CD4-positive, alpha-beta T cell (primary cell): ENCODE measurements at regions not wholly inside any gene's neighbourhood (a gene's known extent, or its start where the extent isn't known, plus 50 kb on each side); places are given as distances from the start of the nearest gene placed in this dataset.
"Not testable (repeated sequence)": the region's sequence is repeated elsewhere in the genome, so short reads cannot be mapped to it uniquely, and the experiment has no call there.

Source experiments
- ATAC-seq: fragments of 200-7000 bp; cut with Tn5 transposase; one replicate; pipeline ENCODE4 v1.10.0; 2022; ENCODE audit warnings: mild to moderate bottlenecking; ENCODE audit not compliant: poor library complexity
- CTCF ChIA-PET: fragments of 350-600 bp; sonication (Branson Sonifier 250); formaldehyde crosslinking; loops from one replicate; lab custom pipeline; 2021; ENCODE audit warnings: antibody characterized with exemption, inconsistent platforms; lab: Charles Lee
- POLR2A ChIA-PET: fragments of 350-600 bp; sonication (Branson Sonifier 250); formaldehyde crosslinking; loops from one replicate; lab custom pipeline; 2021; ENCODE audit warnings: antibody characterized with exemption, inconsistent platforms; lab: Charles Lee
- DNase-seq, 14 experiments: peaks; one replicate each; pipeline ENCODE4 v3.0.0-alpha.2; 2013 to 2020; ENCODE audit warnings: mixed read lengths in 2 of 14
- H3K27ac ChIP-seq, 2 donors: one replicate each; pipeline versions ENCODE4 v1.5.1 to v1.7.0; 2013; ENCODE audit warnings: low read length in 2 of 2, low read depth in 1 of 2, mild to moderate bottlenecking in 1 of 2
- H3K27me3 ChIP-seq, 2 experiments: 1 replicate in 1 of 2; 2 replicates in 1 of 2; pipeline versions ENCODE4 v1.6.1 to v1.7.0; 2013; ENCODE audit warnings: low read length in 2 of 2, control low read depth in 1 of 2, mild to moderate bottlenecking in 1 of 2, moderate library complexity in 1 of 2; ENCODE audit not compliant: insufficient read depth in 2 of 2, control insufficient read depth in 1 of 2
- H3K36me3 ChIP-seq: one replicate; pipeline ENCODE4 v1.6.1; 2013; ENCODE audit warnings: low read length, control low read depth; ENCODE audit not compliant: insufficient read depth
- H3K4me1 ChIP-seq: one replicate; pipeline ENCODE4 v1.6.1; 2013; ENCODE audit warnings: low read length, control low read depth; ENCODE audit not compliant: insufficient read depth
- H3K4me3 ChIP-seq: one replicate; pipeline ENCODE4 v1.5.1; 2013; ENCODE audit warnings: mild to moderate bottlenecking, low read length, moderate library complexity
- H3K9me3 ChIP-seq, 2 experiments: 1 replicate in 1 of 2; 2 replicates in 1 of 2; pipeline versions ENCODE4 v1.6.1 to v1.7.0; 2013; ENCODE audit warnings: low read length in 2 of 2, mild to moderate bottlenecking in 2 of 2, control low read depth in 1 of 2, moderate library complexity in 1 of 2; ENCODE audit not compliant: control insufficient read depth in 1 of 2, insufficient read depth in 1 of 2
- H3K27ac Mint-ChIP-seq: one replicate; pipeline ENCODE4 v1.8.0; 2020; ENCODE audit warnings: mixed read lengths
- H3K27me3 Mint-ChIP-seq: one replicate; pipeline ENCODE4 v1.8.0; 2021; ENCODE audit warnings: mixed read lengths
- H3K36me3 Mint-ChIP-seq: one replicate; pipeline ENCODE4 v1.8.0; 2021; ENCODE audit warnings: low read depth, mixed read lengths
- H3K4me1 Mint-ChIP-seq: one replicate; pipeline ENCODE4 v1.8.0; 2021; ENCODE audit warnings: low read depth, mixed read lengths
- H3K4me3 Mint-ChIP-seq: one replicate; pipeline ENCODE4 v1.8.0; 2020; ENCODE audit warnings: mild to moderate bottlenecking, mixed read lengths
- H3K9me3 Mint-ChIP-seq: one replicate; pipeline ENCODE4 v1.8.0; 2020; ENCODE audit warnings: mixed read lengths
- CTCF ChIP-seq: fragments of 200-600 bp; IDR thresholded peaks from one replicate; pipeline ENCODE4 v1.8.0; 2022; ENCODE audit warnings: antibody characterized with exemption, mild to moderate bottlenecking
- intact Hi-C, 2 experiments: fragments of 100-400 bp; cut with DNase I in 1 of 2; cut with micrococcal nuclease in 1 of 2; formaldehyde crosslinking; loops; one replicate each; pipeline versions ENCODE4 v1.15.1 to v1.9.0; 2023 to 2025; cut with DNase I, micrococcal nuclease

- no peak for TF ChIP-seq CTCF
- Histone ChIP-seq H3K4me1 (no peaks in the 10 kb centered on the region), H3K9me3 (no peaks in the 10 kb centered on the region), H3K36me3 (no peaks in the 10 kb centered on the region), H3K4me3 (no peak overlapping the region), H3K27ac (no peak overlapping the region), H3K27me3 (no peaks in the 10 kb centered on the region)
- Mint-ChIP-seq H3K4me3 (no peak overlapping the region), H3K27ac (no peak overlapping the region), H3K4me1 (no peaks in the 10 kb centered on the region), H3K36me3 (no peaks in the 10 kb centered on the region), H3K27me3 (no peaks in the 10 kb centered on the region), H3K9me3 (no peaks in the 10 kb centered on the region)
- no peak for DNase-seq
- intact Hi-C loops, result loop anchor here in 1 of 2 experiments (10.0 kb wide), 1 partner anchor 315 kb away; no protein-coding TSS in a partner anchor
- ChIA-PET CTCF (interaction anchor here (0.6 kb wide), 1 partner anchor 79 kb away, joined by 4 read pairs; no protein-coding TSS in a partner anchor), POLR2A (no interaction called here)
- ATAC-seq, result no peak
Observed at GRCh38 chr7:29749701-29750321, 56.5 kb upstream of the WIPF3 start.

- H3K36me3 Mint-ChIP-seq, H3K27ac Mint-ChIP-seq, H3K27me3 Mint-ChIP-seq, H3K9me3 ChIP-seq, H3K4me3 ChIP-seq, H3K4me3 Mint-ChIP-seq, H3K4me1 ChIP-seq, H3K27me3 ChIP-seq, H3K9me3 Mint-ChIP-seq, H3K36me3 ChIP-seq, H3K27ac ChIP-seq, ATAC-seq, H3K4me1 Mint-ChIP-seq, DNase-seq, POLR2A ChIA-PET: not testable (repeated sequence)
- intact Hi-C loops, result loop anchor here in 1 of 2 experiments (10.0 kb wide), 1 partner anchor 314 kb away; no protein-coding TSS in a partner anchor
- CTCF ChIA-PET, result interaction anchor here (0.6 kb wide), 1 partner anchor 79 kb away, joined by 4 read pairs; no protein-coding TSS in a partner anchor
Observed at GRCh38 chr7:29750373-29750940, 55.9 kb upstream of the WIPF3 start.

- H3K4me1 Mint-ChIP-seq, ATAC-seq, H3K27ac ChIP-seq, H3K27me3 ChIP-seq, H3K27me3 Mint-ChIP-seq, H3K9me3 ChIP-seq, DNase-seq, H3K4me3 ChIP-seq, H3K27ac Mint-ChIP-seq, H3K9me3 Mint-ChIP-seq, H3K4me1 ChIP-seq, H3K36me3 ChIP-seq, POLR2A ChIA-PET, CTCF ChIA-PET, H3K36me3 Mint-ChIP-seq, H3K4me3 Mint-ChIP-seq: not testable (repeated sequence)
- intact Hi-C loops, result loop anchor here in 1 of 2 experiments (10.0 kb wide), 1 partner anchor 314 kb away; no protein-coding TSS in a partner anchor
Observed at GRCh38 chr7:29751012-29751411, 55.3 kb upstream of the WIPF3 start.

GRCh38 chr7:29754874-29755490 lies 51.3 kb upstream of the WIPF3 start:
- no peaks in the 10 kb centered on the region for H3K36me3 Mint-ChIP-seq
- H3K4me3 ChIP-seq, result no peak overlapping the region
- H3K27me3 ChIP-seq, result no peaks in the 10 kb centered on the region
- no peak overlapping the region for H3K27ac ChIP-seq
- no peak overlapping the region for H3K27ac Mint-ChIP-seq
- no peaks in the 10 kb centered on the region for H3K4me1 ChIP-seq
- ATAC-seq (no peak), DNase-seq (no peak)
- H3K27me3 Mint-ChIP-seq, result no peaks in the 10 kb centered on the region
- no peak for TF ChIP-seq CTCF
- no peaks in the 10 kb centered on the region for H3K4me1 Mint-ChIP-seq
- ChIA-PET POLR2A (no interaction called here), CTCF (no interaction called here)
- no peak overlapping the region for H3K4me3 Mint-ChIP-seq
- no peaks in the 10 kb centered on the region for H3K9me3 Mint-ChIP-seq
- H3K9me3 ChIP-seq, result no peaks in the 10 kb centered on the region
- intact Hi-C loops, result loop anchor here in 1 of 2 experiments (10.0 kb wide), 1 partner anchor 310 kb away; no protein-coding TSS in a partner anchor
- H3K36me3 ChIP-seq, result no peaks in the 10 kb centered on the region
